ENCODE measurements at regions not wholly inside any gene's neighbourhood (a gene's known extent, or its start where the extent isn't known, plus 50 kb on each side); places are given as distances from the start of the nearest gene placed in this dataset.

DNA sequence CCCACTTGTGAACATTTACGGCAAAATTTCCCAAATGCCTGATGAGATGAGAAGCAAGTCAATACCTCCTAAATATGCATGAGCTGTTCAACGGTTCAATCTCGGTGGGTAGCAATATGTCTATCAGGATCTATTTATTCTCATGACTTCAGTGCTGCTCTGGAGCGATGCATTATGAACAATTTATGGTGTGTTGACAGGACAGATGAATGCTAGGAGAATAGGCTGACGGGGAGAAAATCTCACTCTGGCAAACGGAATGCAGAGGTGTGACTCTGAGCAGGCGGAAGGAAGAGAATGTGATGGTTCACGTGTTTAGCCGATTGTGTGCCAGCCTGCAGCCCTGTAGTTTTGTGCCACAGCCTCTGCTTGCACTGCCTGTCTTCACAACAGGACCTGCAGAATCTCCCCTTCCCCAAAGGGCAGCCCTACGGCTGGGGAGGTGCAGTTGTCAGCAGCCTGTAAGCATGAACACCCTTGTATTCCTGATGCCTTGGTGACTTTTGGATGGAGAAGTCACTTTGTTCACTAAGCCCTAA, 345.2 kb downstream of the PHKB start:
- DNase-seq (ENCODE audit: extremely low read depth in 1 of 2, low read depth in 1 of 2), result no peak

DNA sequence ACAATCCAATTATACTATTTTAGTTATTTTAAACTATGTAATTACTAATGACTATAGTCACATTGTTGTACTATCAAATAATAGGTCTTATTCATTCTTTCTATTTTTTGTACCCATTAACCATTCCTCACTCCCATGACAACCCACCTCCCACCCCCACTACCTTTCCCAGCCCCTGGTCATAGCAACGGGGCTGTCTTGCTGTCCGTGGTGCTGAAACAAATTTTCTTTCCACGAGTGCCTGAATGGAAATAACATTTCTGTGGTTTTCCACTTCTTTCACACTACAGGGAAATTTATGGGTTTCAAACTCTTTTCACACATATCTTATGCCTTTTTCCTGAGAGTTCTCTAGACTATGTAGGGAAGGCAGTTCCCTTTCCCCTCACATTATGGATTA, 326.6 kb downstream of the PHKB start:
- DNase-seq (ENCODE audit: extremely low read depth in 1 of 2, low read depth in 1 of 2), result no peak

DNA sequence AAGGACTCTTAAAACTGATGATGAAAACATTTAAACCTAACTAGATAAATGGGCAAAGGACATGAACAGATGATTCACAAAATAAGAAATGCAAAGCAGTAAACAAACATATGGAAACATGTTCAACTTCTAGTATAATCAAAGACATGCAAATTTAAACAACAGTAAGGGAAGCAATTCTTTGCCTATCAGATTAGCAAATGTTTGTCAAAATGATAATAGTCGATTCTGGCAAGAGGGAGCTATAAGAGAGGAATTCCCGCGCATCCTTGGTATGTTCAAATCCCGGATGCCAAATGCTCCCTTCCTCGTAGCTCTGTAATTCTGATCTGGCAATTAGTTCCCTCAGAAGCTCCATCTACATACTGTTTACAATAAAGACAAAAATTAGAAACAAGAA, 320.5 kb downstream of the PHKB start:
- DNase-seq (ENCODE audit: extremely low read depth in 1 of 2, low read depth in 1 of 2), result no peak

DNA sequence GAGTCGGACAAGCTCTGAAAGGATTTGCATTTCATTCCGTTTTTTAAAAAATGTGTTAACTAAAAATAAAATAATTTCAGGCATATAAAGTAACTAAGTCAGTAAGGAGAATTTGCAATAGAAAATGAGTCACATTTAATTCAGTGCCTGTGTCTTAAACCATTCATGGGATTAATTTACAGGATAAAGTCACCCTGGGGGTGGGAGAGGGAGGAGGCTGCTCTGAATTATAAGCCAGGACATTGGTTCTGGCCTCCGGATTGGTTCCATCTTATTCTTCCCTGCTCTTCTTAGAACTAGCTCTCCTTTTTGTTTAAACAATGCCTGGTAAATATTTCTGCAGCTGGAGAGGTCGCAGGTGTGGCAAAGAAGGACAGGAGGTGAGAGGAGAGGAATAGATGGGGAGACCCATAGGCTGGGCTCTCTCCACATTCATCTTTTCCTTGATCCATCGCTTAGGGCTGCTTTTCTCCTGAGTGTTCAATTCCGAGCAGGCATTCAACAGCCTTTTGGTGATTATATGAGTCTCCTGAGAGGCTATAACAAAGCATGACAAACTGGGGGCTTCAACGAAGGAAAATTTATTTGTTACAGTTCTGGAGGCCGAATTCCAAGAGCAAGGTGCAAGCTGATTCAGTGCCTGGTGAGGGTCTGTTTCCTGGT, 319.2 kb downstream of the PHKB start:
- DNase-seq (ENCODE audit: extremely low read depth in 1 of 2, low read depth in 1 of 2), result no peak

DNA sequence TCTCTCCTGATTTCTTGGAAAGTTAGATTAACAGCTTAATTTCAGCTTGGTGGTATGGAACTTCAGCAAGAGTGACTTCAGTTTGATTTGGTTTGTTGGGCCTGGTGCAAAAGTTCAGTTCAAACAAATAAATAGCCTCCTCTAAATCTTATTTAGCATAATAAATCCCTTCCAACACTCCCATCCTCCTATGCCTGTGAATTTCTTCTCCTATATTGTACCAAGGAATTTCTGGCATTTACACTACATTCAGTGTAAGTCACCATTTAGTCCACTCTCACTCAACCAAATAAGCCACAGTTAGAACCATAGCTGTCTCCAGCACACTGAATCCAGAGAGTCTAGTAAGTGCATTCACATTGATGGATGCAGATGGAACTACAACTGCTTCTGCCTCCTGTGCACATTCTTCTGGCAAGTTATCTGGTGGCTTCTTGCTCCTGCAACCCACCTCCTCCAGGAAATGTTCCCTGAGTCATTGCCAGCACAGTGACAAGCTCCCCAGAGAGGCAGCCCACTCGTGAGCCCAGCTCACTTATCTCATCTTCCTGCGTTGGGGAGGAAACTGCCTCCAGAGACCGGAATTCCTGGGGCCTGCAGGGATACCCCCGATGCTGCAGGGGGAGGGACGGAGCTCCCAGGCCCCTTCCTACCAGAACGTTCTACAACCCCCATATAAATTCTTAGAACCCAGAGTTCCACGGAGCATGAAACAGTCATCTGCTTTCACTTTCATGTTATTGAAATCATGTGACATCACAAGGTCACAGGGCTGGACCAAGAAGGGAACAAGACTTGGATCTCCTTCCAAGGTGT, 318.3 kb downstream of the PHKB start:
- peak in 1 of 2 donors; percentile 24 for DNase-seq (ENCODE audit: extremely low read depth in 1 of 2, low read depth in 1 of 2)

DNA sequence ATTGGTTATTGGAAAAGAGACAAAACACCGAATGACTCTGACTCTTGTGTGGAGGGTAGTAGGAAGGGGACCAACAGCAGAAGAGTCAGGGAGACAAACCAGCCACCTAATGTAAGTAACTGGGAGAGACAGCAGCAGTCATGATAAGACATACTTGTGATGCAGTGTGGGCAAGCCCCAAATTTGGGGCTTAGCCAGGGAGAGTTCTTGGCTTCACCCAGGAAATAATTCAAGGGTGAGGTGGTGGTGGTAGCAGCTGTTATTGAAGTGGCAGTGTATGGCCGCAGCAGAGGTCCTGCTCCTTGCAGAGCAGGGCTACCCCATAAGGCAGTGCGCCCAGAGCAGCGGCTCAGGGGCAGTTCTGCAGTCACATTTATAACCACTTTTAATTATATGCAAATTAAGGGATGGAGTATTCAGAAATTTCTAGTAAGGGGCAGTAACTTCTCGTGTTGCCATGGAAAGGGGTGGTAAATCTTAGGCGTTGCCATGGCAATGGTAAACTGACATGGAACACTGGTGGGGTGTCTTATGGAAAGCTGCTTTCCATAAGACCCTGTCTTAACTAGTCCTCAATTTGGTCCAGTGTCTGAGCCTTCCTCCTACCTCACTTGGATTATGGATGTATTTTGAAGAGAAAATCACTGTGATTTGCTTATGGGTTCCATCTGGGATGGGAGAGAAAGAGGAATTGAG, 317.1 kb downstream of the PHKB start:
- DNase-seq (ENCODE audit: extremely low read depth in 1 of 2, low read depth in 1 of 2), result no peak

DNA sequence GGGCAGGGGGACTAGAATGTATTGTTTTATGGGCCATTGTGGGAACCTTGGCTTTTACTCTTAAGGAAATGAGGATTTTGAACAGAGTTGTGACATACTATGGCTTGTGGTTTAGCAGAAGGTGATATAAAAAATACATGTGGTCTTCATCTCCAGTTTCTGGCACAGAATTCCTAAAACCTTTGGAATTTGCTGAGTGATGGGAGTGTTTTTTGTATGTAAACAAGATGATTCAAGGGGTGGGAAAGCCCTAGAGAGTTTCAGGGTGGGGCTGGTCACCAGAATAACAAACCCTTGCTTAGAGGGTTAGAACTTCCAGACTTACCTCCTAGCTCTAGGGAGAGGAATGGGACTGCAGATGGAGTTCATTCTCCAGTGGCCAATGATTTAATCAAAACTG, 316.1 kb downstream of the PHKB start:
- no peak for DNase-seq (ENCODE audit: extremely low read depth in 1 of 2, low read depth in 1 of 2)

DNA sequence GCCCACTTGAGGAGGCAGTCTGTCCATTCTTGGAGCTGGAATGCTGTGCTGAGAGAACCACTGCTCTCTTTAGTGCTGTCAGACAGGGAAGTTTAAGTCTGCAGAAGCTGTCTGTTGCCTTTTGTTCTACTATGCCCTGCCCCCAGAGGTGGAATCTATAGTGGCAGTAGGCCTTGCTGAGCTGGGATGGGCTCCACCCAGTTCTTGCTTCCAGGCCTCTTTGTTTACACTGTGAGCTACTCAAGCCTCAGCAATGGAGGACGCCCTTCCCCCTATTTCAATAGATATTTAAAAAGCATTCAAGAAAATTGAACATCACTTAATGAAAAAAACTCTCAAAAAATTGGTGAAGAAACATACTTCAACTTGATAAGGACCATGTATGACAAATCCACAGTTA, 313.5 kb downstream of the PHKB start:
- no peak for DNase-seq (ENCODE audit: extremely low read depth in 1 of 2, low read depth in 1 of 2)

DNA sequence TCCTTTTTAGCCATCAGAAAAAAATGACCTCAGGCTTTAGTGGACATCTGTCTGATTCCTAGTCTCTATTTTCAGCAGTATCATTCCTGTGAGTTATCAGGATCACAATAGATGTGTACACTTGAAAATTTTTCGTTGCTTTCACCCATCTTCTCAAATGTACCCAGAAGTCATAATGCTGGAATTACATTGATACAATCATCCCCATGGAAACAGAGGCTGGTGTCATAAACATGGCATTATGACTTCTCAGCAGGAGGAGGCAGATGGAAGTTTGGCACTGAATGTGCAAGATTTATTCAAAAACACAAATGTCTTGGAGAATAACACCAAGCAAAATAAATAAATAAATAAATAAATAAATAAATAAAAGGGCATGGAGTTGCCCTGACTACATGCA, 292.5 kb downstream of the PHKB start:
- no peak for DNase-seq (ENCODE audit: extremely low read depth in 1 of 2, low read depth in 1 of 2)

All from stimulated activated CD8-positive, alpha-beta memory T cell treated with anti-CD3 and anti-CD28 coated beads, Interleukin-7, amount 100 ng/mL, for 48 hours (primary cell).